AG08395 (cell line): ENCODE measurements at regions not wholly inside any gene's neighbourhood (a gene's known extent, or its start where the extent isn't known, plus 50 kb on each side); places are given as distances from the start of the nearest gene placed in this dataset.
"Not testable (repeated sequence)": the region's sequence is repeated elsewhere in the genome, so short reads cannot be mapped to it uniquely, and the experiment has no call there.

Source experiments
- DNase-seq: peaks from one replicate; pipeline ENCODE4 v3.0.0; 2012; ENCODE audit warnings: mixed read lengths, low spot score

GRCh38 chr1:96425382-96426129 lies 296.0 kb upstream of the PTBP2 start:
- DNase-seq, result no peak

- DNase-seq, result no peak
These were observed 294.0 kb upstream of the PTBP2 start for GRCh38 chr1:96427616-96428015.

- DNase-seq, result no peak
These were observed 276.3 kb upstream of the PTBP2 start for GRCh38 chr1:96445302-96445701.

GRCh38 chr1:96464066-96464465 lies 257.5 kb upstream of the PTBP2 start:
- no peak for DNase-seq

- DNase-seq, result no peak
These were observed 257.1 kb upstream of the PTBP2 start for GRCh38 chr1:96464522-96464921.

- DNase-seq, result no peak
These were observed 256.6 kb upstream of the PTBP2 start for GRCh38 chr1:96464991-96465390.

GRCh38 chr1:96465441-96465840 lies 256.1 kb upstream of the PTBP2 start:
- no peak for DNase-seq

- DNase-seq, result no peak
These were observed 254.7 kb upstream of the PTBP2 start for GRCh38 chr1:96466842-96467241.

- not testable (repeated sequence) for DNase-seq
These were observed 251.9 kb upstream of the PTBP2 start for GRCh38 chr1:96469726-96470125.

GRCh38 chr1:96472471-96472870 lies 249.1 kb upstream of the PTBP2 start:
- DNase-seq, result peak; percentile 12

- DNase-seq, result peak; percentile 36
These were observed 247.7 kb upstream of the PTBP2 start for GRCh38 chr1:96473791-96474434.

- no peak for DNase-seq
These were observed 246.4 kb upstream of the PTBP2 start for GRCh38 chr1:96474985-96475743.

- DNase-seq, result no peak
These were observed 245.7 kb upstream of the PTBP2 start for GRCh38 chr1:96475903-96476302.

GRCh38 chr1:96478228-96478627 lies 243.4 kb upstream of the PTBP2 start:
- no peak for DNase-seq

- no peak for DNase-seq
These were observed 240.2 kb upstream of the PTBP2 start for GRCh38 chr1:96481409-96481808.

GRCh38 chr1:96482616-96483015 lies 239.0 kb upstream of the PTBP2 start:
- no peak for DNase-seq

GRCh38 chr1:96487394-96487793 lies 234.2 kb upstream of the PTBP2 start:
- DNase-seq, result peak; percentile 36

- DNase-seq, result no peak
These were observed 233.6 kb upstream of the PTBP2 start for GRCh38 chr1:96487971-96488370.

GRCh38 chr1:96488777-96489176 lies 232.8 kb upstream of the PTBP2 start:
- DNase-seq, result no peak

- DNase-seq, result no peak
These were observed 229.3 kb upstream of the PTBP2 start for GRCh38 chr1:96492236-96492635.

- no peak for DNase-seq
These were observed 222.7 kb upstream of the PTBP2 start for GRCh38 chr1:96498744-96499340.

GRCh38 chr1:96508233-96508632 lies 213.4 kb upstream of the PTBP2 start:
- DNase-seq, result no peak

- no peak for DNase-seq
These were observed 212.2 kb upstream of the PTBP2 start for GRCh38 chr1:96509339-96509738.
